ENCODE measurements at regions not wholly inside any gene's neighbourhood (a gene's known extent, or its start where the extent isn't known, plus 50 kb on each side); places are given as distances from the start of the nearest gene placed in this dataset.

- H3K27ac ChIP-seq (ENCODE audit: low read depth, low read length) = no peak overlapping the region
- no peak overlapping the region for H3K4me3 ChIP-seq (ENCODE audit: low read depth in 1 of 2, low read length in 2 of 2)
- no peaks in the 10 kb centered on the region for H3K9me3 ChIP-seq (ENCODE audit: control insufficient read depth in 1 of 2, low read length in 2 of 2)
- H3K27me3 ChIP-seq (ENCODE audit: control insufficient read depth in 1 of 2, insufficient read depth in 2 of 2, low read length in 2 of 2) = no peaks in the 10 kb centered on the region
- H3K4me1 ChIP-seq (ENCODE audit: control insufficient read depth in 1 of 2, insufficient read depth in 2 of 2, low read length in 2 of 2) = no peaks in the 10 kb centered on the region
- no peaks in the 10 kb centered on the region for H3K36me3 ChIP-seq (ENCODE audit: control insufficient read depth in 1 of 2, insufficient read depth in 2 of 2, low read length in 2 of 2)
- no peak overlapping the region for H3K9ac ChIP-seq (ENCODE audit: low read depth in 1 of 2, low read length in 2 of 2)
Measured at GRCh38 chr4:16450724-16451123, 224.5 kb upstream of the TAPT1 start.

- Histone ChIP-seq H3K27ac (ENCODE audit: low read depth, low read length) (no peak overlapping the region), H3K9ac (ENCODE audit: low read depth in 1 of 2, low read length in 2 of 2) (no peak overlapping the region), H3K36me3 (ENCODE audit: control insufficient read depth in 1 of 2, insufficient read depth in 2 of 2, low read length in 2 of 2) (no peaks in the 10 kb centered on the region), H3K4me1 (ENCODE audit: control insufficient read depth in 1 of 2, insufficient read depth in 2 of 2, low read length in 2 of 2) (no peaks in the 10 kb centered on the region), H3K27me3 (ENCODE audit: control insufficient read depth in 1 of 2, insufficient read depth in 2 of 2, low read length in 2 of 2) (no peaks in the 10 kb centered on the region), H3K9me3 (ENCODE audit: control insufficient read depth in 1 of 2, low read length in 2 of 2) (no peaks in the 10 kb centered on the region), H3K4me3 (ENCODE audit: low read depth in 1 of 2, low read length in 2 of 2) (no peak overlapping the region)
Measured at GRCh38 chr4:16450031-16450430, 223.8 kb upstream of the TAPT1 start.

GRCh38 chr4:16449406-16449805 lies 223.1 kb upstream of the TAPT1 start:
- H3K9ac ChIP-seq (ENCODE audit: low read depth in 1 of 2, low read length in 2 of 2) = no peak overlapping the region
- H3K9me3 ChIP-seq (ENCODE audit: control insufficient read depth in 1 of 2, low read length in 2 of 2) = no peaks in the 10 kb centered on the region
- H3K36me3 ChIP-seq (ENCODE audit: control insufficient read depth in 1 of 2, insufficient read depth in 2 of 2, low read length in 2 of 2) = no peaks in the 10 kb centered on the region
- H3K27me3 ChIP-seq (ENCODE audit: control insufficient read depth in 1 of 2, insufficient read depth in 2 of 2, low read length in 2 of 2) = no peaks in the 10 kb centered on the region
- H3K27ac ChIP-seq (ENCODE audit: low read depth, low read length) = no peak overlapping the region
- no peak overlapping the region for H3K4me3 ChIP-seq (ENCODE audit: low read depth in 1 of 2, low read length in 2 of 2)
- no peaks in the 10 kb centered on the region for H3K4me1 ChIP-seq (ENCODE audit: control insufficient read depth in 1 of 2, insufficient read depth in 2 of 2, low read length in 2 of 2)

- Histone ChIP-seq H3K9me3 (ENCODE audit: control insufficient read depth in 1 of 2, low read length in 2 of 2) (no peaks in the 10 kb centered on the region), H3K9ac (ENCODE audit: low read depth in 1 of 2, low read length in 2 of 2) (no peak overlapping the region), H3K36me3 (ENCODE audit: control insufficient read depth in 1 of 2, insufficient read depth in 2 of 2, low read length in 2 of 2) (no peaks in the 10 kb centered on the region), H3K4me3 (ENCODE audit: low read depth in 1 of 2, low read length in 2 of 2) (no peak overlapping the region), H3K27ac (ENCODE audit: low read depth, low read length) (no peak overlapping the region), H3K4me1 (ENCODE audit: control insufficient read depth in 1 of 2, insufficient read depth in 2 of 2, low read length in 2 of 2) (no peaks in the 10 kb centered on the region), H3K27me3 (ENCODE audit: control insufficient read depth in 1 of 2, insufficient read depth in 2 of 2, low read length in 2 of 2) (no peaks in the 10 kb centered on the region)
Measured at GRCh38 chr4:16448241-16448840, 222.1 kb upstream of the TAPT1 start.

- Histone ChIP-seq H3K9me3 (ENCODE audit: control insufficient read depth in 1 of 2, low read length in 2 of 2) (no peaks in the 10 kb centered on the region), H3K27me3 (ENCODE audit: control insufficient read depth in 1 of 2, insufficient read depth in 2 of 2, low read length in 2 of 2) (no peaks in the 10 kb centered on the region), H3K9ac (ENCODE audit: low read depth in 1 of 2, low read length in 2 of 2) (no peak overlapping the region), H3K36me3 (ENCODE audit: control insufficient read depth in 1 of 2, insufficient read depth in 2 of 2, low read length in 2 of 2) (no peaks in the 10 kb centered on the region), H3K27ac (ENCODE audit: low read depth, low read length) (no peak overlapping the region), H3K4me1 (ENCODE audit: control insufficient read depth in 1 of 2, insufficient read depth in 2 of 2, low read length in 2 of 2) (no peaks in the 10 kb centered on the region), H3K4me3 (ENCODE audit: low read depth in 1 of 2, low read length in 2 of 2) (no peak overlapping the region)
Measured at GRCh38 chr4:16443504-16444088, 217.3 kb upstream of the TAPT1 start.

- Histone ChIP-seq H3K36me3 (ENCODE audit: control insufficient read depth in 1 of 2, insufficient read depth in 2 of 2, low read length in 2 of 2) (no peaks in the 10 kb centered on the region), H3K27ac (ENCODE audit: low read depth, low read length) (no peak overlapping the region), H3K9me3 (ENCODE audit: control insufficient read depth in 1 of 2, low read length in 2 of 2) (peaks cover 0 to 8% of the 10 kb centered on the region in 2 donors), H3K4me3 (ENCODE audit: low read depth in 1 of 2, low read length in 2 of 2) (no peak overlapping the region), H3K9ac (ENCODE audit: low read depth in 1 of 2, low read length in 2 of 2) (no peak overlapping the region), H3K27me3 (ENCODE audit: control insufficient read depth in 1 of 2, insufficient read depth in 2 of 2, low read length in 2 of 2) (no peaks in the 10 kb centered on the region), H3K4me1 (ENCODE audit: control insufficient read depth in 1 of 2, insufficient read depth in 2 of 2, low read length in 2 of 2) (no peaks in the 10 kb centered on the region)
Measured at GRCh38 chr4:16442296-16442695, 216.0 kb upstream of the TAPT1 start.

GRCh38 chr4:16439768-16440167 lies 213.5 kb upstream of the TAPT1 start:
- Histone ChIP-seq H3K9me3 (ENCODE audit: control insufficient read depth in 1 of 2, low read length in 2 of 2) (peaks cover 0 to 10% of the 10 kb centered on the region in 2 donors), H3K4me3 (ENCODE audit: low read depth in 1 of 2, low read length in 2 of 2) (no peak overlapping the region), H3K27ac (ENCODE audit: low read depth, low read length) (no peak overlapping the region), H3K27me3 (ENCODE audit: control insufficient read depth in 1 of 2, insufficient read depth in 2 of 2, low read length in 2 of 2) (no peaks in the 10 kb centered on the region), H3K4me1 (ENCODE audit: control insufficient read depth in 1 of 2, insufficient read depth in 2 of 2, low read length in 2 of 2) (no peaks in the 10 kb centered on the region), H3K9ac (ENCODE audit: low read depth in 1 of 2, low read length in 2 of 2) (no peak overlapping the region), H3K36me3 (ENCODE audit: control insufficient read depth in 1 of 2, insufficient read depth in 2 of 2, low read length in 2 of 2) (no peaks in the 10 kb centered on the region)

GRCh38 chr4:16438986-16439385 lies 212.7 kb upstream of the TAPT1 start:
- Histone ChIP-seq H3K4me3 (ENCODE audit: low read depth in 1 of 2, low read length in 2 of 2) (no peak overlapping the region), H3K27me3 (ENCODE audit: control insufficient read depth in 1 of 2, insufficient read depth in 2 of 2, low read length in 2 of 2) (no peaks in the 10 kb centered on the region), H3K36me3 (ENCODE audit: control insufficient read depth in 1 of 2, insufficient read depth in 2 of 2, low read length in 2 of 2) (no peaks in the 10 kb centered on the region), H3K4me1 (ENCODE audit: control insufficient read depth in 1 of 2, insufficient read depth in 2 of 2, low read length in 2 of 2) (no peaks in the 10 kb centered on the region), H3K9ac (ENCODE audit: low read depth in 1 of 2, low read length in 2 of 2) (no peak overlapping the region), H3K9me3 (ENCODE audit: control insufficient read depth in 1 of 2, low read length in 2 of 2) (peaks cover 0 to 10% of the 10 kb centered on the region in 2 donors), H3K27ac (ENCODE audit: low read depth, low read length) (no peak overlapping the region)

GRCh38 chr4:16437836-16438235 lies 211.6 kb upstream of the TAPT1 start:
- Histone ChIP-seq H3K9ac (ENCODE audit: low read depth in 1 of 2, low read length in 2 of 2) (no peak overlapping the region), H3K4me3 (ENCODE audit: low read depth in 1 of 2, low read length in 2 of 2) (no peak overlapping the region), H3K27me3 (ENCODE audit: control insufficient read depth in 1 of 2, insufficient read depth in 2 of 2, low read length in 2 of 2) (no peaks in the 10 kb centered on the region), H3K4me1 (ENCODE audit: control insufficient read depth in 1 of 2, insufficient read depth in 2 of 2, low read length in 2 of 2) (no peaks in the 10 kb centered on the region), H3K36me3 (ENCODE audit: control insufficient read depth in 1 of 2, insufficient read depth in 2 of 2, low read length in 2 of 2) (no peaks in the 10 kb centered on the region), H3K9me3 (ENCODE audit: control insufficient read depth in 1 of 2, low read length in 2 of 2) (peaks cover 0 to 10% of the 10 kb centered on the region in 2 donors), H3K27ac (ENCODE audit: low read depth, low read length) (no peak overlapping the region)

GRCh38 chr4:16431866-16432265 lies 205.6 kb upstream of the TAPT1 start:
- Histone ChIP-seq H3K9ac (ENCODE audit: low read depth in 1 of 2, low read length in 2 of 2) (no peak overlapping the region), H3K27ac (ENCODE audit: low read depth, low read length) (no peak overlapping the region), H3K9me3 (ENCODE audit: control insufficient read depth in 1 of 2, low read length in 2 of 2) (no peaks in the 10 kb centered on the region)

More at GRCh38 chr4:16431866-16432265, 205.6 kb upstream of the TAPT1 start:
- Histone ChIP-seq H3K4me1 (ENCODE audit: control insufficient read depth in 1 of 2, insufficient read depth in 2 of 2, low read length in 2 of 2) (no peaks in the 10 kb centered on the region), H3K36me3 (ENCODE audit: control insufficient read depth in 1 of 2, insufficient read depth in 2 of 2, low read length in 2 of 2) (no peaks in the 10 kb centered on the region), H3K4me3 (ENCODE audit: low read depth in 1 of 2, low read length in 2 of 2) (no peak overlapping the region), H3K27me3 (ENCODE audit: control insufficient read depth in 1 of 2, insufficient read depth in 2 of 2, low read length in 2 of 2) (no peaks in the 10 kb centered on the region)

All from duodenal mucosa (tissue), 2 donors.